GM12874 (cell line): ENCODE measurements at regions not wholly inside any gene's neighbourhood (a gene's known extent, or its start where the extent isn't known, plus 50 kb on each side); places are given as distances from the start of the nearest gene placed in this dataset.

Source experiments
- TF ChIP-seq, protein P1 (sequence below): IDR thresholded peaks from 2 replicates; pipeline ENCODE4 v1.5.1; 2011; ENCODE audit warnings: low read depth, mild to moderate bottlenecking, control low read depth, low read length, moderate library complexity; ENCODE audit not compliant: insufficient read depth

DNA sequence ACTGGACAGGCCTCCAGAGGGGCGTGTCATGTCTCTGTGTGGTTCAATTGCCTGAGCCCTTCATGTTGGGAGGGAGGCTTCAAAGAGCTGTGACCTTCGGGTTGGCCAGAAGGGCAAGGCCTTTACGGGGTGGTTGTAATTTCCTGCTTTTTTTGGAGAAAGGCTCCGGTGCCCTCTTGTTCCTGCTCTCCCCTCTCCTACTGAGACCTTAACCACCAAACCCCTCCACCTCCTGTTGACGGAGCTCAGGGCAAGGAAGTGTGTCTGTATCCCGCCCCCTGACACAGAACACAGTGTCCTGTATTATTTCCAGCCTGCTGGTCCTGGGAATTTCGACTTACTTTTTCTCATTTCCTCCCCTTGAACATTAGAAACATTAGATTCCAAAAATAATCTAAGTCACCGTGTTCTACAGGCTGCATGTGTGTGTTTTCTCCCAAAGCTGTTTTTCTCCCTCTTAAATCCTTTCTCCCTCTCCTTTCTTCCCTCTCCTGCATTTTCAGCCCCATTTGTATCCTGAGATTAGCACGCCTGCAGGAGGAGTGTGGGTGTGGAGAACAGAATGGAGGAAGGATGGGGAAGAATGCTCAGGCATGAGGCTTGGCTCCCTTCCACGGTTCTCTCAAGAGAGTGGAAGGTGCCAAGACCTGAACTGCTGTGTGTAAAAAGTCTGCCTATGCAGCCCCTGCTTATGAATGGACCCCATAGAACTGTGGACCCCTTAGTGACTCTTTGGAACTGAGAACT is 285.4 kb upstream of the ROPN1 start:
- TF ChIP-seq, protein P1, sequence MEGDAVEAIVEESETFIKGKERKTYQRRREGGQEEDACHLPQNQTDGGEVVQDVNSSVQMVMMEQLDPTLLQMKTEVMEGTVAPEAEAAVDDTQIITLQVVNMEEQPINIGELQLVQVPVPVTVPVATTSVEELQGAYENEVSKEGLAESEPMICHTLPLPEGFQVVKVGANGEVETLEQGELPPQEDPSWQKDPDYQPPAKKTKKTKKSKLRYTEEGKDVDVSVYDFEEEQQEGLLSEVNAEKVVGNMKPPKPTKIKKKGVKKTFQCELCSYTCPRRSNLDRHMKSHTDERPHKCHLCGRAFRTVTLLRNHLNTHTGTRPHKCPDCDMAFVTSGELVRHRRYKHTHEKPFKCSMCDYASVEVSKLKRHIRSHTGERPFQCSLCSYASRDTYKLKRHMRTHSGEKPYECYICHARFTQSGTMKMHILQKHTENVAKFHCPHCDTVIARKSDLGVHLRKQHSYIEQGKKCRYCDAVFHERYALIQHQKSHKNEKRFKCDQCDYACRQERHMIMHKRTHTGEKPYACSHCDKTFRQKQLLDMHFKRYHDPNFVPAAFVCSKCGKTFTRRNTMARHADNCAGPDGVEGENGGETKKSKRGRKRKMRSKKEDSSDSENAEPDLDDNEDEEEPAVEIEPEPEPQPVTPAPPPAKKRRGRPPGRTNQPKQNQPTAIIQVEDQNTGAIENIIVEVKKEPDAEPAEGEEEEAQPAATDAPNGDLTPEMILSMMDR, result no peak

DNA sequence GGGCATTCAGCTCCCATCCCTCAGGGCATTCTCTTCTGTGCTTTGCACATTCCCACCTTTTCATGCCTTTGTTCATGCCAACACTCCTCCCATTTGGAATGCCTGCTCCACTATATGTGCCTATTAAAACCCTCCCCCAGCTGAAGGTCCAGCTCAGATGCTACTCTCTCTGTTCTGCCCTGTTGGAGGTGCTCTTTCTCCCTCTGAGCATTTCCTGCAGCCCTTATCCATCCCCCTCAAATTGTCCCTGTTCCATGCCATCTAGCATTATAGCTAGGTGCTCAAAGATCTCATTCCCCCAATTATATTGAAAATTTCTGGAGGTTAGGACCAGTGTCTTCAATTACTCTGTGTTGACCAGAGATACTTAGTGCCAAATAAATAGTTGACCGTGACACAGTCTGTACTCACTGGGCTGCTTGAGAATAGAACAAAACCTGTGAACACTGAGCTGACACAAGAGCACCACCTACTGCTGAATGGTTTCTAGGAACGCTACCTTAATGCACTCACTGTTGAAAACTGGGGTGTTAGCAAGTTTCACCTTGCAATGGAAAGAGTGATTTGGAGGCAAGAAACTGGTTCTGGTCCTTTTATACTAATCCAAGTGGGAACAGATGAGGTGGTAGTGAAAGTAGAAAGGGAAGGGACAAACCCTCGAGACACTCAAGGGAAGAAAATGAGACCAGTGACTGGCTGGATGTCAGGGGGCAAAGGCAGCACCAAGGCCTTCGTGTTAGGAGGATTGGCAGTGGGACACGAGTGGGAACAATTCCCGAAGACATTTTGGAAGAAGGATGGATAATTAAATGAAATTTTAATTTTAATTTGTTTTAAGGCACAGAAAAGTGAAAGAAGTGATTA is 289.8 kb upstream of the ROPN1 start:
- TF ChIP-seq, protein P1, result peak; percentile 19; the same call in 1 of the 2 replicates

DNA sequence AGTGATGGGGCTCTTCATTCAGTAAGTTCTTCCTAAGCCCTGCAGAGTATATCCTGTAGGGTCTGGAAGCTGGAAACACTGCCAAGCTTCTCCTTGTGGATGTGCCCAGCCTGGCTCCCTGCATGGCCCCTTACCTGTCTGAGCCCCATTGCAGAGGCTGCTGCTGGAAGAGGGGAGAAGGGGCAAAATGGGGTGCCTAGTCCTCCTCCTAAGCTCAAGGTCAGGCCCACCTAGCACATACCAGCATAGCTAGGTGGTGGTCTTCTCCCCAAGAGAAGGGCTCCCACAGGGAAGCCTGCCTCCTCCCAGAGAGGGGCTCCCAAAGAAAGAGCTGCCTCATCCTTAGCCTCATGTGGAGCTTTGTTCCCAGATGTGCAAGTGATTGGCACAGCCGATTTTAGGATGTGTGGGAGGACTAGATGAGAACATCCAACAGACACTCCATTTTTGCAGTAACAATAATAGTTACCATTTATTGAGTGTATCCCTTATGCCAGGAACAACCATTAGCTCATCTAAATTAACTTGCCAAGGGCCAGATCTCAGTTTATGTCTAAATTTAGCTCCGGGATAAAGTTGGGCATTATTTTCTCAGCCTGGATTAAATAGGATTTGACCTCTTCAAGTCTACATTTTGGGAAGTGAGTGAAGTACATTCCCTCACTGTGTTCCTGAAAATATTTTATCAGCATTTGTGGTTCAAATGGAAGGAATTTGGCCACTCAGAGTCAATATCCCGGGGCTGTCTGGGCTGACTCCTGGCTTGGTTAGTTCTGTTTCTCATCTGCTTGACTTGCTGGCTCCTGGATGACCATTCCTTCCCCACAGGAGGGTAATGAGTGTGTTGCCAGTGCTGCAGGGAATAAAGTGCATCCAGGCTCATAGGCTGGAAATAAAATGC is 291.1 kb upstream of the ROPN1 start:
- TF ChIP-seq, protein P1, result no peak

DNA sequence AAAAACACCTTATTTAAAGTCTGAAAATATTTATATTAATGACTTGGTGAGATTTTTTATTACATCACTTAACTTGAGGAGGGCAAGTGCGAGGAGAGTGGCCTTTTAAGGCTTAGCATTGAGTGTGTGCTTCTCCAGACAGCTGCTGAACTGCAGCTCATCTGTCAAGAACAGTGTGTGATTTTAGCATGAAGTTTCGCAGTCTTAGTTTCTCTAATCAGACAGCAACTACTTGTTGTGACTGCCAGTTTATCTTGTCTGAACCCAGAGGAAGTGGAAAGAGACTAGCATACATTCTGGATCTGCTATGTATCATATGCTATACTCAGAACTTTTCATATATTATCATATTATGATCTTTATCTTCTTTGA is 291.7 kb upstream of the ROPN1 start:
- TF ChIP-seq, protein P1, result no peak

DNA sequence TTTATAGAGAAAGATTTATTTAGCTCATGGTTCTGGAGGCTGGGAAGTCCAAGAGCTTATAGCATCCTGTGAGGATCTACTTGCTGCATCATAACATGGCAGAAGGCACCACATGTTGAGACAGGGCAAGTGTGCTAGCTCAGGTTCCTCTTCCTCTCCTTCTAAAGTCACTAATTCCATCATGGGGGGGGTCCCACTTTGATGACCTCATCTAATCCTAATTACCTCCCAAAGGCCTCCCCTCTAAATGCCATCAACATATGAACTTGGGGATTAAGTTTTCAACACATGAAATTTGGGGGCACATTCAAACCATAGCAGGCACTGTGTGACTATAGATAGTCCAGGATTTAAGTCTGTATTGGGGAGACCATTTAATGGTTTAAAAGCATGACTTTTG is 297.1 kb upstream of the ROPN1 start:
- TF ChIP-seq, protein P1, result no peak

DNA sequence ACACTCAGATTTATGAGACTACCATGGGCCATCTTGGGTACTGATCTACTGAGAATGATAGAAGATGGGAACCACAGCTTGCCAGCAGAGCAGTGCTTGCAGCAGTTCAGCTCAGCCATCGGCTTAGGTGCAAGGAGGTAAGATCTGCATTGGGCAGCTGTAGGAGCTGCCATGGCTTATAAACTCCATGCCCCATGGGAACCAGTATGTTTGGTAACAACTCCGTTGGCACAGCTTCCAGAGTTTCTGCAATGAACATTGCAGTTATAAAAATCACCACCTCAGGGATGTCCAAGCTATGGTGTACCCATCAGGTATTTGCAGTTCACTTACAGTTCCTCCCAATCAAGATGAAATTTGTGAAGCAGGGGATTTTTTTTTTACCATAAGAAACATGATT is 299.1 kb upstream of the ROPN1 start:
- TF ChIP-seq, protein P1, result no peak

DNA sequence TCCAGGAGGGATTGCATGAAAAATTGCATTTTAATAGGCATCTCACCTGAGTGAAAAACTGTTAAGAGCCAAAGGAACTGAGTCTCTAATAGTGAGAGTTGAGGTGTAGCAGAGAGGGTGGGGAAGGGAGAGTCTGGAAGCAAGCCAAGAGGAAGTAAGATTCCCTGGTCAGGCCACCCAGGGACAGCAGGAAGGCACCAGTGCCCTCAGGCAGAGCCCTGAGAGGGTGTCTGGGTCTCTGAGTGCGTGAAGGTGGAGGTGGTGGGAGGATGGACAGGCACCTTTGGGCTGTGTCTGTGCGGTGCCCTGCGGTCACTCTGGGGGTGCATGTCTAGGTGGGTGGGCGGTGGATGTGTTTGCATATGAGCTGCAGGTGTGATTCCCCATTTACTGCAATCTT is 300.4 kb upstream of the ROPN1 start:
- TF ChIP-seq, protein P1, result no peak
